SK-MEL-5 (cell line): ENCODE measurements at regions not wholly inside any gene's neighbourhood (a gene's known extent, or its start where the extent isn't known, plus 50 kb on each side); places are given as distances from the start of the nearest gene placed in this dataset.

Experiments used
- DNase-seq: peaks from one replicate; pipeline ENCODE4 v3.0.0-alpha.2; 2016; ENCODE audit warnings: low read depth, low spot score
- in situ Hi-C: cut with HindIII; loops from 2 replicates; pipeline ENCODE4 v1.10.0; 2016; ENCODE audit warnings: low sequenced_read_pairs, high pct_unique_total_duplicates, low pct_unique_long_range_greater_than_20kb

DNA sequence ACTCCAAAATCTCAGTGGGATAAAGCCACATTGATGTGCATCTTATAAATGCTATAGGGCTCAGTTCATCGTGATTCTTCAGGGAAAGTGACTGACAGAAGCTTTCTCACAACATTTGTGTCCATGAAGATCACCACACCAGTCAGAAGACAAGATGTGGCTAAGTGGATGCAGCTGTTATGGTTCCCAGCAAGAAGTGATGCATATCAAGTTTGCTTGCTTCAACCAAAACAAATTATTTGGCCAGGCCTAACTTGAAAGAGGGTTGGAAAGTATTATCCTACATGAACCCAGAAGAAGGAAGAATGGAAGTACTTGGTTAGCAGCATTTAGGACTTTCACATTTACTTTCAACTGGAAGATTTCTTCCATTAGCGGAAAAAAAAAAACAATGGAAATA is 210.0 kb upstream of the ACVR2A start:
- in situ Hi-C loops = no loop called here

DNA sequence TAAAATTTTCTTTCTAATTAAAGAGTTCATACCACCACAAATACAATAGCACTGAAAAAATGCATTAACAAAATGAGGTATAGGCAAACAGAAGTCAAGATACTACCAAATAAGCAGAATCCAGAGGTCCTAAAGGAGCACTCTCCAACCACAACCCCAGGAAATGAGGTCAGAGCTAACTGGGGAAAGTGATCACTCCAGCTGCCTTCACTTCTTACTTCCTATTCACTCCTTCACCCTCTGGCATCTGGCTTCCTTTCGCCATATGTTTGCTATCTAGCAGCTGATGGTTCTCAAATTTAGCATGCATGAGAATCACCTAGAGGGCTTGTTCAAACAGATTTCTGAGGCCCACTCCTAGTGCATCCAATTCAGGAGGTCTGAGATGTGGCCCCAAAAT is 212.6 kb upstream of the ACVR2A start:
- in situ Hi-C loops = no loop called here
- DNase-seq = no peak

More for the DNA sequence above, 210.0 kb upstream of the ACVR2A start:
- DNase-seq = no peak

DNA sequence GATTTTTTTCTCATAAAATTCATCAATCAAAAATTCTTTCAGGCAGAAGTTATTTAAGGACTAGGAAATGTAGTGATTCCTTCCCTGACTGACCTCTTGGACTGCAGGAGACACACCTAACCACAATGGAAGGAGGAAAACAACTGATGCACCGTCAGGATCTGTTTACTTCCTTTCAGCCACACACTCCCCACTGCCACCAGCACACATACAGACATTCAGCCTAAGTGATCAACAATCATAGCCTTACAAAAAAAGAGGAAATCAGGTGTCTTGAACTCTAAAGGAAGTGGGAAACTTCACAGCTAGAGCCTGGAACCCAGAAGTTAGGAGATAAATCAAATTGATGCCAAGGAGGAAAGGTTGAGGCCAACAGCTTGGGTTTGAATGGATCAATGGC is 213.5 kb upstream of the ACVR2A start:
- in situ Hi-C loops = no loop called here

DNA sequence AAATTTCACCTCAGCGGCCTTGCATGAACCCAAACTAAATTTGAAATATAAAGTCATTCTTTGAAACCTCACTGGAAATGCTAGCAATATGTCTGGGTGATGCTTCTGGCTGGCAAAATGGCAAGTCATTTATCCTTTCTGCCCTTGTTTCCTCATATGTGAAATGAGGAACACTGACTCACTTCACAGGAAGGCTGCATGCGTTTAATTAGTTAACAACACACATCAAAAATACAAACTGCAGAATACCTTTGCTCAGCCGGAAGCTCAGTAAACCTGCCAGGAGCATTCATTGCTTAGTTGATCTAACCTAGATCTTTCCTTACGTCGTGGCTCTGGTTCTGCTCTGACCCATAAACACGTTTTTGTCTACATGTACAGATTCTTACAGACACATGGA is 214.2 kb upstream of the ACVR2A start:
- no peak for DNase-seq
- in situ Hi-C loops = no loop called here

More for the DNA sequence above, 213.5 kb upstream of the ACVR2A start:
- DNase-seq = no peak

GRCh38 chr2:147628971-147629421 is 215.8 kb upstream of the ACVR2A start:
- no peak for DNase-seq
- in situ Hi-C loops = no loop called here

DNA sequence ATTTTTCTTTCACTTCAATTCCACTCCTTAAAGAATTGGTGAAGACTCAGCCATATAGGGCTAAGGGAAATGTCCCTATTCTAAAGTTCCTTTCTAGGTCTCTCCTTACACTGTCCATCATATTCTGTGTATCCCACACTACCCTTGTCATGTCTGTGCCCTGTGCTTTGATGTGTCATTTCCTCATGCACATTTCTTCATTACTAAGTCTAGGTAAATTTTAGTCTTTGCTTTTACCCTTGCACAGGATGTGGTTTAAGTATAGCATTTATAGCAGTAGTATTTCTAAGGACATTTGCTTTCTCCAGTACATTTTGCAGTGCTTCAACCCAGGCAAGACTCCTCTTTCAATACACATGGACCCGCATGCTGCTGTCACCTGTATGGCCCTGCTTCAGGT is 221.5 kb upstream of the ACVR2A start:
- DNase-seq = no peak
- in situ Hi-C loops = no loop called here

DNA sequence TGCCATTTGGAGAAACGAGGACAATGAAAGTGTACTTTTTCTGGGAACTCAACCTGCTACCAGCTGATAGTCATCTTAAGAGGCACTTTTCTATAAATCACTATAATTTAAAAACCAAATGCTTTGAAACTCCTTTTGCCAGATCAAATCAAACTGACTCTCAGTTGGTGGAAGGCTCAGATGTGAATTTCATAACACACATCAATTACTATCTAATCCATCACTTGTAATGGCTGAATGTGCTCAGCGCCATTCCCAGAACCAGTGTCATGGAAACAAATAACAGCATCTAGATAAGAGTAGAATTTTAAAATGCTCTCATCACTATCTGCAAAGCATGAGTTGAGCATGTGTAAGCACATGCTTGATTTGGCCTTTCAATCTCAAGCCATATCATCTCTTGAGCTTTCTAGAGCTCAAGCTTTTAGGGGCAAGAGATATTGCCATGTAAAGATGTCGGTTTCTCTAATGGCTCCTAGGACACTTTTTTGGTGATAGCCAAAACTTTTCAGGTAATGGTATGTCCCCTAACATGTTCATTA is 223.1 kb upstream of the ACVR2A start:
- in situ Hi-C loops = no loop called here
- DNase-seq = no peak

DNA sequence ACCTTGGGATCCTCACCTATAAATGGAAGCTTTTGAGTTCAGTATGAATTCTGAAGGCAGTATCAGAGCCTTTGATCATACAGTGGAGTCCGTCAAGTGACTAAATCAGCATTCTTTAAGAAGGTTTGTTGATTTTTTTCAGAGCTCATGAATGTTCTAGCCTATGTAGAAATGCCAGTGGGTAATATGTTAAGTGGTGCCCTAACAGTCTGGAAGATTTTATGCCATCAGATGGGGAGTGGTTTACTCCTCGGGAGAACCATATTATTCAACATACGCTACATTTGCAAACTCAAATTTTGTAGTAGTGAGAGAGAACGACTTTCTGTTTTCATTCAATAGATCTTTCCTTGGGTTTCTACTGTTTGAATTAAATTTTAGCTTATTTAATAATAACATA is 225.0 kb upstream of the ACVR2A start:
- in situ Hi-C loops = no loop called here
- DNase-seq = no peak

DNA sequence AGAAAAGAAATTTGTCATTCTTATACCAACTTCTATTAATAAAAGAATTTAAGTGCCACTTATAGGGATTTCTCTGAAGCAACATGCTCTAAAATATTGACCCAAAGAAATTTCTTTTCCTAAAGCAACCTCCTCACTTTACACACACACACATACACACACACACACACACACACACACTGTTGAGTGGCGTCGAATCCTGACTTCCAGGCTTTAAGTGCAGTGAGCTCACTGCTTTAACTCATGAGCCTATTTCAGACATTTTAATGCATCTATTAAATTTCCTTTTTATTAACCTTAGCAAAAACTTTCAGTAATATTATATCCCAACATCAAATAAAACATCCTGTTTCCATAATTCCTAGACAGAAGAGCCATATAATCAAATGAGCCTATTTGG is 229.1 kb upstream of the ACVR2A start:
- in situ Hi-C loops = no loop called here
- DNase-seq = no peak

- no peak for DNase-seq
- in situ Hi-C loops = no loop called here
Observed at GRCh38 chr2:147614979-147615470, 229.8 kb upstream of the ACVR2A start.

- in situ Hi-C loops = no loop called here
- no peak for DNase-seq
Observed at GRCh38 chr2:147614471-147614870, 230.4 kb upstream of the ACVR2A start.

DNA sequence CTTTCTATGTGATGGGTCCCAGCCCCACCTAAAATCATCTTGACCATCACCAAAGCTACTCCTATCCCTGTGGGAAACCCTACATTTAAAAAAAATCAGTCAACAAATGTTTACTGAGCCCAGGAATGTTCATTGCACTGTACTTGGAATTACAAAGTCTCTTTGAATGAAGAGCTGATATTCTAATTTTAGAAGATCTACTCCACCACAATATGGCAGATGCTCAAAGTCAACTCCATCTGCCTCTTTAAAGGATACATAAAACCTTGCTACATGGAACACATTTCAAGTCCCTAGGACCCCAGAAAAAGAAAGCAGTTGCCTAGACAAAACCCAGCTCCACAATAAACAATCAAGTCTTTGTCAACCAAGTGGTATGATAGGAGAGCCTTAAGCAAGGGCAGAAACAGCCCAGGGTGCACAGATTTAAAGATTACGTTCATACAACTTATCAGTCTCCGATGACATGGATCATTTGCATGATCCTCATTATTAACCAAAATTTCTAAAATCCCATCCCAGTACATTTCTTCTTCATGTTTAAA is 234.3 kb upstream of the ACVR2A start:
- in situ Hi-C loops = no loop called here
- DNase-seq = peak; percentile 59

GRCh38 chr2:147609301-147609700 is 235.5 kb upstream of the ACVR2A start:
- in situ Hi-C loops = no loop called here
- DNase-seq = peak; percentile 2

DNA sequence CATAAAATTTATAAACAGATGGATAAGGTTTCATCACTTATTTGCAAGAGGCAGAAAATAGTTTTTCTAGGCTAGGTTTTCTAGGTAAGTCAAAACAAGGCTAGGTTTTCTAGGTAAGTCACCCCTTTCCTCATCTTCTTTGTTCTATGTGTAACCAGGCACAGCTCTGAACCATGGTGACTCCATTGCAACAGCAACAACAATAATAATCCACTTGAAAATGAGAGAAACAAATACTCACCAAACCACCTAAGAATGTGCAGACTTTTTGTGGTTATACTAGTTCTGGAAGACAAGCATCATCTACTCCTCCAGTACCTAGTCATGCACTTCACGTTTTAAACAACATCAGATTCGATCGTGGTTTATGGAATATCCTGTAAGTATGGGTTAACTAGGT is 237.4 kb upstream of the ACVR2A start:
- in situ Hi-C loops = no loop called here
- no peak for DNase-seq

DNA sequence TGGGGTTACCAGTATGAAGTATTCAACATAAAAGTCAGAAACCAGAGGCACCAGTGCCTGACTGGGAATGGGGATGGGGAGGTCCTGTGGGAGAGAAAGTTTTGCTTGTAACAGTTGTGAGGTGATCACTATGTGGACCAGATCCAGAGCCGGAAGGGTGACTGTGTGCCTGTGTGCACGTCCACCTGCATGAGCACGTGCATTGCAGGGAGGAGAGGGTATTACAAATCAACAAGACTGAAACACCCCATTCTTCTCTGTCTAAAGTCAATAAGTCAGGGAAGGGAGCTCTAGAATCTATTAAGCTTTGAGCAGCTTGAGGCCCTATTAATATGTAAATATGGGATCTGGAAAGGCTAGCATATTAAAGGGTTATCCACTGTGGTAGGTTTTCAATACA is 241.0 kb upstream of the ACVR2A start:
- in situ Hi-C loops = no loop called here
- no peak for DNase-seq

DNA sequence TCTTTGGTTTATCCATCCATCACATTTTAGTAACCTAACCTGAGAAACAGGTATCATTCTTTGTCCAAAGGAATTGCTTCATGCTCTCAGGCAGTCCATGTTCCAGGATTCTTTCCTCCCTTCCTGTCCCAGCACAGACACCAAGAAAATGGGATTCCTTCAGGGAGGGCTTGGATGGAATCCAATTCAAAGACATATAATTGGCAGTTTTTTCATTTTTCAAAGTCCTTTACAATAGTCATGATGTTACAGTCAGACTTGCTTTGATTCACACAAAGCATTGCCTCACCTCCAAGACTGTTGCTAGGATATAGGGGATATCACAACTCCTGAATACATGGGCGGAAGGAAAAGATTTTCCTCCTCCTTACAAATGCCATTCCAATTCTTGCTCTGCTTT is 241.4 kb upstream of the ACVR2A start:
- in situ Hi-C loops = no loop called here
- DNase-seq = no peak

GRCh38 chr2:147600646-147601045 is 244.2 kb upstream of the ACVR2A start:
- in situ Hi-C loops = no loop called here
- DNase-seq = no peak

DNA sequence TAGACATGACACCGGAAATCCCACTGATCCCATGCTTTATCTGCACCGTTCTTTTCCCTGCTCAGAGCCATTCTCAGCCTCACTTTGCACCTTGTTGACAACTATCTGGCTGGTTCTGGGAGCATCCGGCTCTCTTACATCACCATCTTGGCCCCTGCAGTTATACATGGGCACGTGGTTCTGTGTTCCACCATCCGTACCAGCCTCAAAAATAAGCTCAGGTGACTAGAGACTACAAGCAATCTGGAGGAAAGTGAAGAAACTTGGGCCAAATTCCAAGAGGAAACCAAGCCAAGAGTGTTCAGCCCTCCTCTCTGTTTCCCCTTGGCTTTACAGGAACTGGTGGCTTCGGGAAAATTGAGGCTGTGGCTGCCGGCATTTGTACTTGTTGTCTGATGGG is 244.6 kb upstream of the ACVR2A start:
- no peak for DNase-seq
- in situ Hi-C loops = no loop called here

DNA sequence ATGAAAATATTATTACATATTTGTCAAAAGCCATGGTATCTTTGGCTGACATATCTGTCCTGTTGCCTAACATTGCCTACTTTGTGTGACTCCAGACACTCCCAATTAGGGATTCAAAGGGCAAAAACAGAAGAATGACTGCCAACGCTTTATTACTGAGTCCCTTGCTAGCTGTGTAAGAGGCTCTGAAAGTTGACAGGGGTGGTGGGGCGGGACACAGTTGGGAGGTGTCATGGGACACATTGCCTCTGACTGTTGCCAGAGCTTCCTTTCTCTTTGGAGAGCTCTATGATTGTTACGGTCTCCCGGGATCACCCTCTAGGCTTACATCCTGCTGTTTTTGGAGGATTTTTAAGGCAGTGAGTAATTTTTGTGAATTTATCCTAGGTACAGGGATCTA is 249.6 kb upstream of the ACVR2A start:
- in situ Hi-C loops = no loop called here
- no peak for DNase-seq

GRCh38 chr2:147594038-147594437 is 250.8 kb upstream of the ACVR2A start:
- in situ Hi-C loops = no loop called here
- DNase-seq = no peak
